Dermis blood vessel endothelial cell (primary cell): ENCODE measurements at regions not wholly inside any gene's neighbourhood (a gene's known extent, or its start where the extent isn't known, plus 50 kb on each side); places are given as distances from the start of the nearest gene placed in this dataset.

Source experiments
- DNase-seq: peaks from one replicate; pipeline ENCODE4 v3.0.0; 2010

- DNase-seq, result no peak
Measured at GRCh38 chr3:31352331-31352730, 180.4 kb upstream of the STT3B start.

DNA sequence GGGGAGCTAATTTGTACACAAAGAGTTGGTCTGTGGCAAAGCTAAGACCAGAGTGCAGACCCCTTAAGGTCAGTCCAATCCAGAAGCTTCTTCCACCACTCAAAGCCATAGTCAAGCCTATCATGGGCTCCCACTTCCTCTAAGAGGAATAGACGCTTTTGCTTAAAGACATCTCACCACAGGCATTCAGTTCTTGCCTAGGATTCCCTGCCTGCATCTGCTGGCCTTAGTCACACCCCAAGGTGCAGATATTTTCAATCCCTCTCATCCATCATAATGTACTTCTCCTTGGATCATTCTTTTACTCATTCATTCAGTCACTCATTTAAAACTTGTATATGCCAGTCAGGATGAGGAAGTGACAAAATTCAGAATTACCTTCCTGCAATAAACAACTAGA, 179.6 kb upstream of the STT3B start:
- DNase-seq, result no peak

GRCh38 chr3:31354373-31354772, 178.4 kb upstream of the STT3B start:
- DNase-seq, result peak; percentile 10

DNA sequence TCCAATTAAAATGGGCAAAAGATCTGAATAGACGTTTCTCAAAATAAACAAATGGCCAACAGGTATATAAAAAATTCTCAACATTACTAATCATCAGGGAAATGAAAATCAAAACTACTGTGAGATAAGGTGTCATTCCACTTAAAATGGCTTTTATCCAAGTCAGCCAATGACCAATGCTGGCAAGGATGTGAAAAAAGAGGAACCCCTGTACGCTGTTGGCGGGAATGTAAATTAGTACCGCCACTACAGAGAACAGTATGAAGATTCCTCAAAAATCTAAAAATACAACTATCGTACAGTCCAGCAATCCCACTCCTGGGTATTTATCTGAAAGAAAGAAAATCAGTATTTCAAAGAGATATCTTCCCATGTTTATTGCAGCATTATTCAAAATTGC, 176.9 kb upstream of the STT3B start:
- DNase-seq, result no peak

GRCh38 chr3:31356941-31357340, 175.8 kb upstream of the STT3B start:
- no peak for DNase-seq

GRCh38 chr3:31357451-31357850, 175.3 kb upstream of the STT3B start:
- no peak for DNase-seq

GRCh38 chr3:31358473-31359070, 174.2 kb upstream of the STT3B start:
- DNase-seq, result no peak

GRCh38 chr3:31361371-31362273, 171.1 kb upstream of the STT3B start:
- no peak for DNase-seq

DNA sequence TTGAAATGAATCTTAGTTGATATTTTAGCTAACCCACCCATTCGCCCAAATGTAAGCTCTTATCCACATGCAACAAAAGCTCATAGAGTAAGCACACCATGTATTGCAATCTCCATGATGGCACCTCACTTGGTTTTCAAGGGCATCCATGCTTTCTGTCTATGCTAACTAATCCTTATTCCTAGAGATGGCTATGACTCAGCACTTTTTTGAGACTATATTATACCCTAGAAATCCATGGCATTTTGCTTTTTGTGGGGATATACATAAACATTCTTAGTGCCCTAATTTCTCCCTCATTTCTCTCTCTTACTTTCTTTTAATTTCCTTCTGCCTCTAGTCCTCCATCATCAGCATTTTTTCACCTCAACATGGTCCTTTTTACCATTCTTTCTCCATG, 168.5 kb upstream of the STT3B start:
- no peak for DNase-seq

- DNase-seq, result peak; percentile 7
Measured at GRCh38 chr3:31364711-31365110, 168.0 kb upstream of the STT3B start.

GRCh38 chr3:31367518-31367917, 165.2 kb upstream of the STT3B start:
- no peak for DNase-seq

- DNase-seq, result peak; percentile 42
Measured at GRCh38 chr3:31369637-31370379, 162.9 kb upstream of the STT3B start.

DNA sequence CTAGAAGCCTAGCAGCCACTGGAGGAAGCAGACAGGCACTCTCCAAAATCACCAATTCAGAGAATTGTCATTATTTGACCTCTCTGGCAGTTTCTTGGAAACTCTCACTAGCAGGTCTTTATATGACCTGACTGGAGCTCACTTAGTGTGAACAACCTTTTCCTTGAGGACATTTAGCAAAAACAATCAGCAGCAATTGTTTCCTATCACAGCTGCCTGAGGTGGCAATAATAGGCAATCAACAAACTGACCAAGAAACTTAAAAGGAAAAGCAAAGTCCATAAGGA, 162.4 kb upstream of the STT3B start:
- DNase-seq, result peak; percentile 27

DNA sequence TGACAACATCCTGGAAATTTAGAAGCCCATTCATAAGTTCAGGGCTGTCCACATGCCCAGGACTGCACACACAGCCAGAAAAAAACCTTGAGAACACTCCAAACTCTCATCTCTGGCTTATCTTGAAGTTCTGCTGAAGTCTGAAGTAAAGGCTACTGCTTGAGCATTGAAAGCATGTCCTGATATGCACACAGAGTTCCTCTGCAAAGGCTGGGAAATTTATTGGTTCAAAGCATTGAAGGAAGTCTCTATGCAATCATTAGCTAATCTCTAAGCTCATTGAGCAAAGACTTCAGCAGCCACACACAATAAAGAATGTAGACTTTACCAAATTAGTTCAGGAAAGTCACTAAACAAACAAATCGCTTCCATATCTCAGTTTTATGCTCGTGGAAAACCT, 162.0 kb upstream of the STT3B start:
- no peak for DNase-seq

GRCh38 chr3:31371484-31372177, 161.1 kb upstream of the STT3B start:
- DNase-seq, result no peak

DNA sequence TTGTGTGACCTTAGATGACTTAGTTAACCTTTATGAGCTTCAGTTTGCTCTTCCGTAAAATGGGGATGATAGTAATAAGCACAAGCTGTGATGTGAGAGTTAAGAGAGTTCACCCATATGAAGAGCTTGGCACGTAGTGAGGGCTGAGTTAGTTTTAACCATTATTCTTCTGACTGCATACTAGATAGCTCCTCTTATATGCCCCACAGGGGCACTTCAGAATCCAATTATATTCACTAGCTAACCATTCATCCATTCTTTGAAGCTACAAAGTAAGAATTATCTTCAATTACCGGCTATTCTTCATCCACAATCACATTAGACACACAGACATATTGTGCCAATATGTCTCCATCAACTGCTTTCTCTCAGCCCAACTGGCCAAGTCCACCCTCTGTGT, 159.0 kb upstream of the STT3B start:
- DNase-seq, result no peak

DNA sequence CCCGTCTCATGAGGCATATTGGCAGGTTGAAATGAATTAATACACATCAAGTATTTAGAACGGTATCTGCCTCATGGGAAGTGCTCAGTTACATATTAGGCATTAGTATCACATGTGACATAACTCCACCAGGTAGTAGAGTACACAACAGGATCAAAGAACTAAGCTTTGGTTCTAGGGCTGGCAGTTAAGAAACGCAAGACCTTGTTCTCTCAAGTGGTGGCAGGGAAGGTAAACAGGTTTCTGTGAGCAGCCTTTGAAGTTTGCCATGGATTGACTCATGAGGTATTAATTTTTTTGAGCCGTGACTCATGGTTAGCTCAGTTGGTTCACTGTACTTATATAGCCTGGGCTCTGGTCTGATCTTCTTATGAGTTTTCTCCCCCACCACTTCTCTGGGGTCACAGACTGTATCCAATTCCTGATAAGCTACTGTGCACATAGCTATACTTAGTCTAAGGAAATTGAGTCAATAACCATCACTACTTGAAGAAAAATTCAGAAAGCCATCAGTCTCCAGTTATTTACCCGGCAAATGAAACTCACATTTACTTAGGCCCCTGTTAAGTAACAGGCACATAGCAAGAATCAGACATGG, 155.6 kb upstream of the STT3B start:
- peak; percentile 71 for DNase-seq

- DNase-seq, result no peak
Measured at GRCh38 chr3:31378231-31378630, 154.5 kb upstream of the STT3B start.

GRCh38 chr3:31379598-31379997, 153.1 kb upstream of the STT3B start:
- no peak for DNase-seq

GRCh38 chr3:31382856-31383255, 149.9 kb upstream of the STT3B start:
- no peak for DNase-seq

GRCh38 chr3:31384117-31384516, 148.6 kb upstream of the STT3B start:
- DNase-seq, result peak; percentile 48

DNA sequence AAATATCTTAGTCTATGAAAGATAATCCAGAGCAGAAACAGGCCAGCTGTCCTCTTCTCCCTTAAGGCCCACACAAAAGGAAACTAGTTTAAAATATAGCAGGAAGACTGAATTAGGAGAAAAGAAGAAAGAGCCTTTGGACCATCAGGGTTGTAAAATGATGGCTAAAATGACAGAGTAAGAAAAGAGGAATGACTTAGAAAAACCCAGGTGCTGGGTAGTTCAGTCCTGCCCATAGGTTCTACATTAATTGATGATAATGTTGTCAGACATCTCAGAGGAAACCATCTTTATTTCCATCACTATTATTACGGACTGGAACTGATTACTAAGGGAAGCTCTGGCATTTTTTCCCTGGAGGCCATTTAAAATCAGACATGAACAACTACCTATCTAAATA, 142.8 kb upstream of the STT3B start:
- no peak for DNase-seq

- no peak for DNase-seq
Measured at GRCh38 chr3:31390466-31390865, 142.3 kb upstream of the STT3B start.
